ENCODE measurements at regions not wholly inside any gene's neighbourhood (a gene's known extent, or its start where the extent isn't known, plus 50 kb on each side); places are given as distances from the start of the nearest gene placed in this dataset.

DNA sequence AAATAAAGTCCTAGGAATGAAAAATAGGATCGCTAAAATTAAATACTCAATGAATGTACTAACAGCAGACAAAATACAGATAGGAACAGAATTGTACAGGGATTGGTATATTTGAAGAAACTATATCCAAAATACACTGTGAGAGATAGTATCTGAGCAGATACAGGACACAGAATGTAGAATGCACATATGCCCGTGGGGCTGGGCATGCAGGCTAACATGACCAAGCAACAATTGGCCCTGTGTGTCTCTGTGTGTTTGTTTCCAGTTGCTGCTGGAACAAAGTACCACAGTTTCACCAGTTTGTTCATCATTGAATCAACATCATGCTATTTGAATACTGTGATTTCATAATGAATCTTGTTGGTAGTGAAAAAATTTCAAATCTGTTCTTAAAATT, 127.6 kb downstream of the PMAIP1 start:
- H3K27me3 Mint-ChIP-seq (ENCODE audit: insufficient read depth, low read depth), result peaks cover 3% of the 10 kb centered on the region
- Histone ChIP-seq H3K9ac (no peak overlapping the region), H2AFZ (replicated peaks) (no peak overlapping the region), H3K79me2 (ENCODE audit: low read depth) (no peaks in the 10 kb centered on the region), H3K27me3 (no peaks in the 10 kb centered on the region), H3F3A (ENCODE audit: low read depth) (no peaks in the 10 kb centered on the region), H3K4me3 (no peak overlapping the region), H3K36me3 (no peaks in the 10 kb centered on the region), H3K9me3 (ENCODE audit: low read depth) (no peaks in the 10 kb centered on the region), H3K4me1 (no peaks in the 10 kb centered on the region), H3K27ac (no peak overlapping the region), H4K20me1 (ENCODE audit: low read depth) (no peaks in the 10 kb centered on the region), H3K4me2 (no peak overlapping the region)
- no peaks in the 10 kb centered on the region for H3K9me3 Mint-ChIP-seq
- no peak overlapping the region for H3K27ac Mint-ChIP-seq
- no peaks in the 10 kb centered on the region for H3K4me1 Mint-ChIP-seq
- DNase-seq (ENCODE audit: low spot score), result no peak
- H3K36me3 Mint-ChIP-seq, result no peaks in the 10 kb centered on the region
- H3K4me3 Mint-ChIP-seq, result no peak overlapping the region
- TF ChIP-seq, protein P1, sequence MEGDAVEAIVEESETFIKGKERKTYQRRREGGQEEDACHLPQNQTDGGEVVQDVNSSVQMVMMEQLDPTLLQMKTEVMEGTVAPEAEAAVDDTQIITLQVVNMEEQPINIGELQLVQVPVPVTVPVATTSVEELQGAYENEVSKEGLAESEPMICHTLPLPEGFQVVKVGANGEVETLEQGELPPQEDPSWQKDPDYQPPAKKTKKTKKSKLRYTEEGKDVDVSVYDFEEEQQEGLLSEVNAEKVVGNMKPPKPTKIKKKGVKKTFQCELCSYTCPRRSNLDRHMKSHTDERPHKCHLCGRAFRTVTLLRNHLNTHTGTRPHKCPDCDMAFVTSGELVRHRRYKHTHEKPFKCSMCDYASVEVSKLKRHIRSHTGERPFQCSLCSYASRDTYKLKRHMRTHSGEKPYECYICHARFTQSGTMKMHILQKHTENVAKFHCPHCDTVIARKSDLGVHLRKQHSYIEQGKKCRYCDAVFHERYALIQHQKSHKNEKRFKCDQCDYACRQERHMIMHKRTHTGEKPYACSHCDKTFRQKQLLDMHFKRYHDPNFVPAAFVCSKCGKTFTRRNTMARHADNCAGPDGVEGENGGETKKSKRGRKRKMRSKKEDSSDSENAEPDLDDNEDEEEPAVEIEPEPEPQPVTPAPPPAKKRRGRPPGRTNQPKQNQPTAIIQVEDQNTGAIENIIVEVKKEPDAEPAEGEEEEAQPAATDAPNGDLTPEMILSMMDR (IDR thresholded peaks at IDR 0.05), result no peak

DNA sequence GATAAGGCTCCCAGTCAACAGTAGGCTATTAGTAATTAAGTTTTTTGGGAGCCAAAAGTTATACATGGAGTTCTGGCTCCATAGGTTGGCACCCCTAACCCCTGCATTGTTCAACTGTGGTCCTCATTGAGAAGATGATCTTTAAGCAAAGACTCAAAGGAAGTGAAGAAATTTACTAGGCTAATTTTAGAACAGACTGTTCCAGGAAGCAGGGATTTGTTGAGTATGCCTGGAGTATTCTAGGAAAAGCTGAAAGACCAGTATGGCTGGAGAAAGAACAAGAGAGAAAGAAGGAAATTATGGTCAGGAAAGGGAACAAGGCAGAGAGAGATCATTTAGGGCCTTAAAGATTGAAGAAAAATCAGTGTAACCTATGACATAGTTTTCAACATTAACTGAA, 125.1 kb downstream of the PMAIP1 start:
- Histone ChIP-seq H4K20me1 (ENCODE audit: low read depth) (no peaks in the 10 kb centered on the region), H3K79me2 (ENCODE audit: low read depth) (no peaks in the 10 kb centered on the region), H3F3A (ENCODE audit: low read depth) (no peaks in the 10 kb centered on the region), H3K36me3 (no peaks in the 10 kb centered on the region), H3K9ac (no peak overlapping the region), H3K27me3 (no peaks in the 10 kb centered on the region), H2AFZ (replicated peaks) (no peak overlapping the region), H3K4me3 (no peak overlapping the region), H3K4me1 (no peaks in the 10 kb centered on the region), H3K9me3 (ENCODE audit: low read depth) (no peaks in the 10 kb centered on the region), H3K4me2 (no peak overlapping the region), H3K27ac (no peak overlapping the region)
- H3K27me3 Mint-ChIP-seq (ENCODE audit: insufficient read depth, low read depth), result peaks cover 5% of the 10 kb centered on the region
- no peaks in the 10 kb centered on the region for H3K9me3 Mint-ChIP-seq
- no peak for DNase-seq (ENCODE audit: low spot score)
- peaks cover 12% of the 10 kb centered on the region for H3K4me1 Mint-ChIP-seq
- H3K36me3 Mint-ChIP-seq, result no peaks in the 10 kb centered on the region
- TF ChIP-seq EZH2 (IDR thresholded peaks at IDR 0.05) (no peak), EZH2phosphoT487 (IDR thresholded peaks at IDR 0.05) (no peak)
- TF ChIP-seq, protein P1 (IDR thresholded peaks at IDR 0.05), result no peak
- H3K27ac Mint-ChIP-seq, result no peak overlapping the region
- no peak overlapping the region for H3K4me3 Mint-ChIP-seq

DNA sequence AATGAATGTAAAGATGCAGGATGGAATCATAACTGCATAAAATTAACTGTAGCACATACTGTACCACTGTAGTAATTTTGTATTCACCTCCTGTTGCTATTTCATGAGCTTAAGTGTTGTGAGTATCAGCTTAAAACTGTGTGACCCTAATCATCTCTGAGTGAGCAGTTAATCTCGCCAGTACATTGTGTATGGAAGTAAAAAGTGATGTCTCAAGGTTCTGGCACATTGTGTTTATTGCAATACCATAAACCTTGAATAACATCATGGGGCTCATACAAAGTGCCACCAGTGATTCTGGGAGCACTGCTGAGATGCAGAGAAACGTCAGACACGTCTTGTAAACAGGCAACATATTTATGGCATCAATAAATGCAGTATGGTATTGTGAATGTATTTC, 124.5 kb downstream of the PMAIP1 start:
- Histone ChIP-seq H3K79me2 (ENCODE audit: low read depth) (no peaks in the 10 kb centered on the region), H3K4me1 (no peaks in the 10 kb centered on the region)
- H3K4me1 Mint-ChIP-seq, result peaks cover 17% of the 10 kb centered on the region

More for the DNA sequence above, 124.5 kb downstream of the PMAIP1 start:
- Mint-ChIP-seq H3K9me3 (no peaks in the 10 kb centered on the region), H3K4me3 (no peak overlapping the region), H3K27me3 (ENCODE audit: insufficient read depth, low read depth) (peaks cover 5% of the 10 kb centered on the region), H3K36me3 (no peaks in the 10 kb centered on the region), H3K27ac (no peak overlapping the region)
- Histone ChIP-seq H3K36me3 (no peaks in the 10 kb centered on the region), H3K4me2 (no peak overlapping the region), H3K27me3 (no peaks in the 10 kb centered on the region), H3K9me3 (ENCODE audit: low read depth) (no peaks in the 10 kb centered on the region), H3K9ac (no peak overlapping the region), H3K4me3 (no peak overlapping the region), H3F3A (ENCODE audit: low read depth) (no peaks in the 10 kb centered on the region), H2AFZ (replicated peaks) (no peak overlapping the region), H4K20me1 (ENCODE audit: low read depth) (no peaks in the 10 kb centered on the region), H3K27ac (no peak overlapping the region)
- TF ChIP-seq, protein P1 (IDR thresholded peaks at IDR 0.05), result no peak
- TF ChIP-seq EZH2 (IDR thresholded peaks at IDR 0.05) (no peak), EZH2phosphoT487 (IDR thresholded peaks at IDR 0.05) (no peak)
- no peak for DNase-seq (ENCODE audit: low spot score)
